ENCODE measurements at regions not wholly inside any gene's neighbourhood (a gene's known extent, or its start where the extent isn't known, plus 50 kb on each side); places are given as distances from the start of the nearest gene placed in this dataset.
"Not testable (repeated sequence)": the region's sequence is repeated elsewhere in the genome, so short reads cannot be mapped to it uniquely, and the experiment has no call there.

GRCh38 chr12:100061814-100062213 lies 77.1 kb upstream of the ANKS1B start:
- Mint-ChIP-seq H3K27me3 (ENCODE audit: low read depth) (peaks cover 7% of the 10 kb centered on the region), H3K4me1 (no peaks in the 10 kb centered on the region), H3K27ac (no peak overlapping the region), H3K9me3 (peaks cover 23% of the 10 kb centered on the region), H3K4me3 (no peak overlapping the region), H3K36me3 (ENCODE audit: low read depth) (peaks cover 79% of the 10 kb centered on the region)
- TF ChIP-seq, protein P1, sequence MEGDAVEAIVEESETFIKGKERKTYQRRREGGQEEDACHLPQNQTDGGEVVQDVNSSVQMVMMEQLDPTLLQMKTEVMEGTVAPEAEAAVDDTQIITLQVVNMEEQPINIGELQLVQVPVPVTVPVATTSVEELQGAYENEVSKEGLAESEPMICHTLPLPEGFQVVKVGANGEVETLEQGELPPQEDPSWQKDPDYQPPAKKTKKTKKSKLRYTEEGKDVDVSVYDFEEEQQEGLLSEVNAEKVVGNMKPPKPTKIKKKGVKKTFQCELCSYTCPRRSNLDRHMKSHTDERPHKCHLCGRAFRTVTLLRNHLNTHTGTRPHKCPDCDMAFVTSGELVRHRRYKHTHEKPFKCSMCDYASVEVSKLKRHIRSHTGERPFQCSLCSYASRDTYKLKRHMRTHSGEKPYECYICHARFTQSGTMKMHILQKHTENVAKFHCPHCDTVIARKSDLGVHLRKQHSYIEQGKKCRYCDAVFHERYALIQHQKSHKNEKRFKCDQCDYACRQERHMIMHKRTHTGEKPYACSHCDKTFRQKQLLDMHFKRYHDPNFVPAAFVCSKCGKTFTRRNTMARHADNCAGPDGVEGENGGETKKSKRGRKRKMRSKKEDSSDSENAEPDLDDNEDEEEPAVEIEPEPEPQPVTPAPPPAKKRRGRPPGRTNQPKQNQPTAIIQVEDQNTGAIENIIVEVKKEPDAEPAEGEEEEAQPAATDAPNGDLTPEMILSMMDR (IDR thresholded peaks at IDR 0.05; ENCODE audit: unreplicated experiment in 3 of 3): no peak

DNA sequence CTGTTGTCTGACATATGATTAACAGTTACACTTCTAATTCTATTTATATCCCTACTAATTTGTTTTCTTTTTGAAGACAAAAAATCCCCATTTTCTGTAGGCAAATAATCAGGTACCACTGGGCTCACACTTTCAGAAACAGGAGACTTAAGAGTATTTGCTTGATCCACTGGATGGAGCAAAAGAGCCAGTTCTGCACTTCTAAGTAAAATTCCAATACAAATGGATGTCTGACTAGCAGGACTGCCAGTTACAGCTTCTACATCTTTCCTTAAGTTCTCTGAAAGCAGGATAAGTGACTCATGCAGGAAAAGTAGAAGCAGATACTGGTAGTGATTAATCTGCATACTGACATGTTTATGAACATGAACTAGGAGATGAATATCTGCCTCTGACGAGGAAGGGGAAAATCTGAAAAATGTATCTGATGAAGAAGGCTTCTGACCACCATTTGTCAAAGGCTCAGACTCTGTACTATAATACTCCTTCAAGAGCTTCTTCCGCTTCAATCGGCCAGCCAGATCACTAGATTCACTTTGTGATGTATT lies 73.8 kb upstream of the ANKS1B start:
- H3K27me3 Mint-ChIP-seq (ENCODE audit: low read depth): no peaks in the 10 kb centered on the region
- TF ChIP-seq, protein P1 (IDR thresholded peaks at IDR 0.05; ENCODE audit: unreplicated experiment in 3 of 3): no peak
- no peak overlapping the region for H3K4me3 Mint-ChIP-seq
- H3K27ac Mint-ChIP-seq: no peak overlapping the region
- no peaks in the 10 kb centered on the region for H3K4me1 Mint-ChIP-seq
- H3K9me3 Mint-ChIP-seq: no peaks in the 10 kb centered on the region
- H3K36me3 Mint-ChIP-seq (ENCODE audit: low read depth): peaks cover 56% of the 10 kb centered on the region

- not testable (repeated sequence) for H3K27ac Mint-ChIP-seq; H3K4me1 Mint-ChIP-seq; H3K9me3 Mint-ChIP-seq; H3K4me3 Mint-ChIP-seq; H3K27me3 Mint-ChIP-seq (ENCODE audit: low read depth)
- H3K36me3 Mint-ChIP-seq (ENCODE audit: low read depth): peaks cover 69% of the 10 kb centered on the region
These were observed 61.5 kb upstream of the ANKS1B start for GRCh38 chr12:100046202-100046601.

DNA sequence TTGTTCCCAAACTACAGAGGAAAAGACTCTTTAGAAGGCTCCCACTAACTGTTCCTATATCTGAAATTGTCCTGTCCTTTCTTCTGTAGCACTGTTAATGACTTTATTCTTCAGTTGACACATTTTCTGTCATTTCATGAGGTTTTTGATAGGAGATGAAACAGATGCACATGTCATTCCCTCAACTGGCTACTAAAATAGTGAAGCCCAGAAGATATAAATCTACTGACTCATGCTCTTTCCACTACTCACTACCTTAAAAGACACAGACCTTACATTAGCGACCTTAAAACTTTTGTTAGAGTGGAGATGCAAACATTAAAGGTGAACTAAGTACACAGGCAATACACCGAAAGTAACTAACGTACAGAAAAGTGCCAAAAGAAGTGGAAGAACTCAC lies 59.5 kb upstream of the ANKS1B start:
- TF ChIP-seq, protein P1 (IDR thresholded peaks at IDR 0.05; ENCODE audit: unreplicated experiment in 3 of 3): no peak
- Mint-ChIP-seq H3K4me1 (no peaks in the 10 kb centered on the region), H3K27me3 (ENCODE audit: low read depth) (no peaks in the 10 kb centered on the region), H3K27ac (no peak overlapping the region), H3K4me3 (no peak overlapping the region), H3K9me3 (no peaks in the 10 kb centered on the region), H3K36me3 (ENCODE audit: low read depth) (peaks cover 66% of the 10 kb centered on the region)

DNA sequence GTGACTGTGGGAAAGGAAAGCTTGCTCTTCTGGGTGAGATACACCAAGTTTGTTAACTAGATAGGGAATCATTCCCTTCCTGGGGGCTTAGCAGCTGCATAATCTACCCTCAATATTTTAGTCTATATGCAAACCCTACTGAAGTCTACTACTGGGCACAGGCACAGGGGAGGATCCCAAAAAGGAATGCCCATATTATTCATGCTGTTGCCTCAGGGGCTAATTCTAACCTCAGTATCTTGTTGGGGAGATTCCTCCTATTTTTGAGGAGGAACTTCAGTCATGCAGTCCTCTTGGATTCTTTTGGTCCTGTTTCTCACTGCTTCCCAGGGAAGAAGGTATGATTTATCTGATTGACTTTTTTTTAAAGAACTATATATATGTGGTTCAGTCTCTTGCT lies 58.9 kb upstream of the ANKS1B start:
- no peaks in the 10 kb centered on the region for H3K27me3 Mint-ChIP-seq (ENCODE audit: low read depth)
- H3K36me3 Mint-ChIP-seq (ENCODE audit: low read depth): peaks cover 64% of the 10 kb centered on the region
- H3K4me3 Mint-ChIP-seq: no peak overlapping the region
- no peak overlapping the region for H3K27ac Mint-ChIP-seq
- no peaks in the 10 kb centered on the region for H3K9me3 Mint-ChIP-seq
- TF ChIP-seq, protein P1 (IDR thresholded peaks at IDR 0.05; ENCODE audit: unreplicated experiment in 3 of 3): no peak
- no peaks in the 10 kb centered on the region for H3K4me1 Mint-ChIP-seq

Data from nephron (organoid).